ENCODE measurements at regions not wholly inside any gene's neighbourhood (a gene's known extent, or its start where the extent isn't known, plus 50 kb on each side); places are given as distances from the start of the nearest gene placed in this dataset.
"Not testable (repeated sequence)": the region's sequence is repeated elsewhere in the genome, so short reads cannot be mapped to it uniquely, and the experiment has no call there.

- no peak for DNase-seq (ENCODE audit: low read depth)
These were observed 2111.5 kb downstream of the TP53TG3F start for GRCh38 chr16:35570946-35571345.

GRCh38 chr16:35572186-35572585 is 2112.8 kb downstream of the TP53TG3F start:
- no peak for DNase-seq (ENCODE audit: low read depth)

GRCh38 chr16:35573407-35573806 is 2114.0 kb downstream of the TP53TG3F start:
- no peak for DNase-seq (ENCODE audit: low read depth)

- DNase-seq (ENCODE audit: low read depth) = no peak
These were observed 2114.6 kb downstream of the TP53TG3F start for GRCh38 chr16:35574011-35574410.

GRCh38 chr16:35574454-35575431 is 2115.3 kb downstream of the TP53TG3F start:
- no peak for DNase-seq (ENCODE audit: low read depth)

GRCh38 chr16:35575432-35575821 is 2116.0 kb downstream of the TP53TG3F start:
- DNase-seq (ENCODE audit: low read depth) = no peak

- DNase-seq (ENCODE audit: low read depth) = no peak
These were observed 2126.0 kb downstream of the TP53TG3F start for GRCh38 chr16:35585411-35585810.

- DNase-seq (ENCODE audit: low read depth) = not testable (repeated sequence)
These were observed 2131.5 kb downstream of the TP53TG3F start for GRCh38 chr16:35590913-35591312.

GRCh38 chr16:35596467-35596866 is 2137.1 kb downstream of the TP53TG3F start:
- no peak for DNase-seq (ENCODE audit: low read depth)

- DNase-seq (ENCODE audit: low read depth) = no peak
These were observed 2139.4 kb downstream of the TP53TG3F start for GRCh38 chr16:35598696-35599332.

GRCh38 chr16:35599429-35600160 is 2140.2 kb downstream of the TP53TG3F start:
- DNase-seq (ENCODE audit: low read depth) = no peak

GRCh38 chr16:35600161-35600555 is 2140.7 kb downstream of the TP53TG3F start:
- DNase-seq (ENCODE audit: low read depth) = not testable (repeated sequence)

GRCh38 chr16:35602116-35602515 is 2142.7 kb downstream of the TP53TG3F start:
- DNase-seq (ENCODE audit: low read depth) = no peak

- DNase-seq (ENCODE audit: low read depth) = not testable (repeated sequence)
These were observed 2144.0 kb downstream of the TP53TG3F start for GRCh38 chr16:35603371-35603770.

GRCh38 chr16:35605921-35606320 is 2146.5 kb downstream of the TP53TG3F start:
- DNase-seq (ENCODE audit: low read depth) = no peak

GRCh38 chr16:35614883-35615282 is 2155.5 kb downstream of the TP53TG3F start:
- DNase-seq (ENCODE audit: low read depth) = not testable (repeated sequence)

- DNase-seq (ENCODE audit: low read depth) = not testable (repeated sequence)
These were observed 2159.8 kb downstream of the TP53TG3F start for GRCh38 chr16:35619176-35619575.

- DNase-seq (ENCODE audit: low read depth) = no peak
These were observed 2166.6 kb downstream of the TP53TG3F start for GRCh38 chr16:35626041-35626440.

- DNase-seq (ENCODE audit: low read depth) = no peak
These were observed 2169.6 kb downstream of the TP53TG3F start for GRCh38 chr16:35628976-35629375.

GRCh38 chr16:35631261-35631945 is 2172.0 kb downstream of the TP53TG3F start:
- DNase-seq (ENCODE audit: low read depth) = no peak

- no peak for DNase-seq (ENCODE audit: low read depth)
These were observed 2177.2 kb downstream of the TP53TG3F start for GRCh38 chr16:35636480-35637230.
